ENCODE measurements at regions not wholly inside any gene's neighbourhood (a gene's known extent, or its start where the extent isn't known, plus 50 kb on each side); places are given as distances from the start of the nearest gene placed in this dataset.

DNA sequence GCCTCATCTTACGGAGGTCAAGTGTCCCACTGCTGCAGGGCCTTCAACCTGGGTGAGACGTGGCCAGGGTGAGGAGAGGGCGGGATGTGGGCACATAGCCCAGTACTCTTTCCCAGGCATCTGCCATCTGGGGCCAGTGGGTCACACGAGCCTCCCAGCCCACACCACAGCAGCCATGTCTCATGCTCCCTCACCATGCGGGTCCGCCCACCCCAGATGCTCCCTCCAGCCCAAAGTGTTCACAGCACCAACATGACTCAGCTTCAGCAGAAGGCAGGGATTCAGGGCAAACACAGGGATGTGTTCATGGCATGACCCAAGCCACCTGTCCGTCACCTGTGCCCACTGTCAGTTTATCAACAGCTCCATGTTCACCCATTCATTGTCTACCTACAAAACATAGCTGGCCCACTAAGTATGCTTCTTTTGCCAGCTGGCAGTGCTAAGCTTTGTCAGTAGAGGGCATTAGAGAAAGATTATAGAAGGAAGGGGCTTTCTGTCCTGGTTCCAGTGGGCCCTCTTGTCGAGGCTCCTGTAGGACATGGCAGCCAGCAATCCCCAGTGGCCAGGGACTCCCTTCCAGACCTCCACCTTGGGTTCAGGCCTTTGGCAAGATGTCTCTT lies 109.2 kb downstream of the FOXF2 start:
- Histone ChIP-seq H2AFZ (ENCODE audit: insufficient read depth, low read depth, low read length, poor library complexity, severe bottlenecking) (no peak overlapping the region), H3K9me3 (ENCODE audit: control extremely low read depth in 1 of 3, control insufficient read depth in 2 of 3, insufficient read depth in 1 of 3, low read length in 2 of 3) (peaks cover 0 to 5% (median 0%) of the 10 kb centered on the region in 3 donors), H3K9ac (ENCODE audit: low read length) (no peak overlapping the region), H3K27ac (ENCODE audit: low read length in 2 of 2) (no peak overlapping the region), H3K36me3 (replicated peaks in 1 of 2; ENCODE audit: control extremely low read depth in 1 of 2, control insufficient read depth in 1 of 2, extremely low read depth in 1 of 2, insufficient read depth in 2 of 2, low read length in 1 of 2) (no peaks in the 10 kb centered on the region), H3K27me3 (replicated peaks in 1 of 4; ENCODE audit: control extremely low read depth in 1 of 4, control insufficient read depth in 3 of 4, insufficient read depth in 4 of 4, low read length in 3 of 4) (peaks cover 0 to 3% (median 0%) of the 10 kb centered on the region in 4 experiments), H3K79me2 (ENCODE audit: control insufficient read depth, insufficient read depth, low read length) (no peaks in the 10 kb centered on the region), H3K4me1 (ENCODE audit: control insufficient read depth in 2 of 2, insufficient read depth in 2 of 2, low read length in 2 of 2) (no peaks in the 10 kb centered on the region), H4K20me1 (ENCODE audit: control insufficient read depth, insufficient read depth, low read length, poor library complexity, severe bottlenecking) (no peaks in the 10 kb centered on the region), H3K4me2 (replicated peaks; ENCODE audit: low read depth, low read length, poor library complexity, severe bottlenecking) (no peak overlapping the region), H3K4me3 (ENCODE audit: control extremely low read depth in 1 of 5, extremely low read depth in 1 of 5, insufficient read depth in 1 of 5, low read depth in 2 of 5, low read length in 4 of 5) (no peak overlapping the region)
- ChIA-PET CTCF (no interaction called here), POLR2A (no interaction called here)
- Mint-ChIP-seq H3K4me1 (no peaks in the 10 kb centered on the region), H3K9me3 (ENCODE audit: insufficient read depth) (peaks cover 2% of the 10 kb centered on the region), H3K27ac (no peak overlapping the region), H3K4me3 (no peak overlapping the region), H3K27me3 (peaks cover 31% of the 10 kb centered on the region)
- 82% methylated on average over 8 of the region's 8 CpGs for WGBS (ENCODE audit: insufficient coverage)
- intact Hi-C loops (cut with micrococcal nuclease) = no loop called here
- no peak for TF ChIP-seq EZH2 (IDR thresholded peaks at IDR 0.05; ENCODE audit: borderline replicate concordance, insufficient read depth, low read depth, low read length, poor library complexity, severe bottlenecking)
- TF ChIP-seq, protein P1, sequence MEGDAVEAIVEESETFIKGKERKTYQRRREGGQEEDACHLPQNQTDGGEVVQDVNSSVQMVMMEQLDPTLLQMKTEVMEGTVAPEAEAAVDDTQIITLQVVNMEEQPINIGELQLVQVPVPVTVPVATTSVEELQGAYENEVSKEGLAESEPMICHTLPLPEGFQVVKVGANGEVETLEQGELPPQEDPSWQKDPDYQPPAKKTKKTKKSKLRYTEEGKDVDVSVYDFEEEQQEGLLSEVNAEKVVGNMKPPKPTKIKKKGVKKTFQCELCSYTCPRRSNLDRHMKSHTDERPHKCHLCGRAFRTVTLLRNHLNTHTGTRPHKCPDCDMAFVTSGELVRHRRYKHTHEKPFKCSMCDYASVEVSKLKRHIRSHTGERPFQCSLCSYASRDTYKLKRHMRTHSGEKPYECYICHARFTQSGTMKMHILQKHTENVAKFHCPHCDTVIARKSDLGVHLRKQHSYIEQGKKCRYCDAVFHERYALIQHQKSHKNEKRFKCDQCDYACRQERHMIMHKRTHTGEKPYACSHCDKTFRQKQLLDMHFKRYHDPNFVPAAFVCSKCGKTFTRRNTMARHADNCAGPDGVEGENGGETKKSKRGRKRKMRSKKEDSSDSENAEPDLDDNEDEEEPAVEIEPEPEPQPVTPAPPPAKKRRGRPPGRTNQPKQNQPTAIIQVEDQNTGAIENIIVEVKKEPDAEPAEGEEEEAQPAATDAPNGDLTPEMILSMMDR (IDR thresholded peaks at IDR 0.05) = no peak
- DNase-seq (no peak), ATAC-seq (ENCODE audit: low read depth) (no peak)

DNA sequence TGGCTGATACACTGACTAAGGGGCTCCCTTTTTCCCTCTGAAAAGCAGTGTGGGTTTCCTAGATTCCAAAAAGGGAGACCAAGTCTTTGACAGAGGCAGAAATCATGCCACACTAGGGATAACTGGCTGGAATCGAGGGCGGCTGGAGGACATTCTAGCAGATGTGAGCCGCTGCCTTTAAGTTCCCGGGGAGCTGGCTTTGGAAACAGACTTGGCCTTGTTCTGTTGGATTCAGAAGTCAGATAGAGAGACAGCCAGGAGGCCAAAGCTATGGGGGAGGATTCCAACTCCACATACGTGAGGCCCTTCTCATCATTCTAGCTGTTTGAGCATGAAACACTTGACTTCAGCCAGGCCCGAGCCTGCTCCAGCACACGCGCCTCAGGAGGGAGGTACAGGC lies 109.9 kb upstream of the FOXC1 start:
- intact Hi-C loops (cut with micrococcal nuclease) = no loop called here
- CTCF ChIA-PET = no interaction called here
- no peak for TF ChIP-seq EZH2 (IDR thresholded peaks at IDR 0.05; ENCODE audit: borderline replicate concordance, insufficient read depth, low read depth, low read length, poor library complexity, severe bottlenecking)
- TF ChIP-seq, protein P1 (IDR thresholded peaks at IDR 0.05) = no peak

More for the DNA sequence above, 109.9 kb upstream of the FOXC1 start:
- Mint-ChIP-seq H3K27me3 (peaks cover 30% of the 10 kb centered on the region), H3K4me1 (no peaks in the 10 kb centered on the region), H3K27ac (no peak overlapping the region), H3K9me3 (ENCODE audit: insufficient read depth) (peaks cover 2% of the 10 kb centered on the region), H3K4me3 (no peak overlapping the region)
- 100% methylated on average over 4 of the region's 8 CpGs for WGBS (ENCODE audit: insufficient coverage)
- H3K4me1 ChIP-seq (ENCODE audit: control insufficient read depth in 2 of 2, insufficient read depth in 2 of 2, low read length in 2 of 2) = no peaks in the 10 kb centered on the region
- H3K4me3 ChIP-seq (ENCODE audit: control extremely low read depth in 1 of 5, extremely low read depth in 1 of 5, insufficient read depth in 1 of 5, low read depth in 2 of 5, low read length in 4 of 5) = no peak overlapping the region
- peaks cover 0 to 3% (median 0%) of the 10 kb centered on the region in 4 experiments for H3K27me3 ChIP-seq (replicated peaks in 1 of 4; ENCODE audit: control extremely low read depth in 1 of 4, control insufficient read depth in 3 of 4, insufficient read depth in 4 of 4, low read length in 3 of 4)
- DNase-seq (no peak), ATAC-seq (ENCODE audit: low read depth) (no peak)
- no peaks in the 10 kb centered on the region for H3K36me3 ChIP-seq (replicated peaks in 1 of 2; ENCODE audit: control extremely low read depth in 1 of 2, control insufficient read depth in 1 of 2, extremely low read depth in 1 of 2, insufficient read depth in 2 of 2, low read length in 1 of 2)
- H3K9me3 ChIP-seq (ENCODE audit: control extremely low read depth in 1 of 3, control insufficient read depth in 2 of 3, insufficient read depth in 1 of 3, low read length in 2 of 3) = peaks cover 0 to 5% (median 0%) of the 10 kb centered on the region in 3 donors
- POLR2A ChIA-PET = no interaction called here
- H2AFZ ChIP-seq (ENCODE audit: insufficient read depth, low read depth, low read length, poor library complexity, severe bottlenecking) = no peak overlapping the region
- no peaks in the 10 kb centered on the region for H4K20me1 ChIP-seq (ENCODE audit: control insufficient read depth, insufficient read depth, low read length, poor library complexity, severe bottlenecking)
- H3K27ac ChIP-seq (ENCODE audit: low read length in 2 of 2) = no peak overlapping the region
- no peaks in the 10 kb centered on the region for H3K79me2 ChIP-seq (ENCODE audit: control insufficient read depth, insufficient read depth, low read length)
- no peak overlapping the region for H3K4me2 ChIP-seq (replicated peaks; ENCODE audit: low read depth, low read length, poor library complexity, severe bottlenecking)
- no peak overlapping the region for H3K9ac ChIP-seq (ENCODE audit: low read length)
